HUES6 (cell line): ENCODE measurements at regions not wholly inside any gene's neighbourhood (a gene's known extent, or its start where the extent isn't known, plus 50 kb on each side); places are given as distances from the start of the nearest gene placed in this dataset.

Source experiments
- H3K27ac ChIP-seq: 2 replicates; pipeline ENCODE4 v1.7.0; 2013; ENCODE audit warnings: low read depth, mild to moderate bottlenecking, low read length, inconsistent platforms
- H3K27me3 ChIP-seq: 2 replicates; pipeline ENCODE4 v1.6.1; 2013; ENCODE audit warnings: low read length; ENCODE audit not compliant: control insufficient read depth, insufficient read depth
- H3K36me3 ChIP-seq: 2 replicates; pipeline ENCODE4 v1.6.1; 2013; ENCODE audit warnings: low read length; ENCODE audit not compliant: control insufficient read depth, insufficient read depth
- H3K4me1 ChIP-seq: 2 replicates; pipeline ENCODE4 v1.6.1; 2013; ENCODE audit warnings: low read length; ENCODE audit not compliant: control insufficient read depth, insufficient read depth
- H3K4me3 ChIP-seq: 2 replicates; pipeline ENCODE4 v1.5.1; 2013; ENCODE audit warnings: low read depth, low read length
- H3K9ac ChIP-seq: one replicate; pipeline ENCODE4 v1.6.1; 2013; ENCODE audit warnings: mild to moderate bottlenecking, low read length
- H3K9me3 ChIP-seq: 2 replicates; pipeline ENCODE4 v1.6.1; 2013; ENCODE audit warnings: low read depth, low read length; ENCODE audit not compliant: control insufficient read depth, insufficient read depth

DNA sequence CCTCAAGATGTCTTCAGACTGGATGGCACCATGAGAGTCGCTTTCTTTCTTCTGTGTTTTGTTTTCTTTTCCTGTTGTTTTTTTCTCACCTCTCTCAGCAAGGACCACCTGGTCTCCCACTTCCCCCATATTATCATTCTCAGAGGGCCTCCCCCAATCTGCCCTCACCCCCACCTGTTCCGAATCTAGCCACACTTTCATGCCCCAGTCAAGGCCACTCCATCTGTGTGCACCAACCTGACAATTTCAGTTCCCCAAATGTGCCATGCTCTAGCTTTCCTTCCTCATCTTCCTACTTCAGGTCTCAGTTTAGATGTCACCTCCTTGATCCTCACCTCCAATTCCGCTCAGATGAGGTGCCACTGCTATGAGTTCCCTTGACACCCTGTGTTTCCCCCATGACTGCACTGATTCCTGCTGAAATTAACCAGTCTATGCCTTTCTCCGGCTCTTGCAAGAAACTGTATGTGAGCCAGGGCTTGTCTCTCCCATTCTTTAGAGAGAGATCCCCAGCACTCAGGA lies 146.2 kb downstream of the PLPP3 start:
- no peaks in the 10 kb centered on the region for H3K36me3 ChIP-seq

GRCh38 chr1:56432166-56432971 lies 147.0 kb downstream of the PLPP3 start:
- Histone ChIP-seq H3K4me1 (peaks cover 49% of the 10 kb centered on the region), H3K27me3 (peaks cover 6% of the 10 kb centered on the region; the same call in 1 of the 2 replicates), H3K27ac (no peak overlapping the region), H3K9me3 (no peaks in the 10 kb centered on the region), H3K4me3 (no peak overlapping the region), H3K36me3 (no peaks in the 10 kb centered on the region), H3K9ac (no peak overlapping the region)

More for the DNA sequence above, 146.2 kb downstream of the PLPP3 start:
- H3K9me3 ChIP-seq: no peaks in the 10 kb centered on the region
- no peak overlapping the region for H3K27ac ChIP-seq
- peaks cover 6% of the 10 kb centered on the region; the same call in 1 of the 2 replicates for H3K27me3 ChIP-seq
- H3K9ac ChIP-seq: no peak overlapping the region
- H3K4me3 ChIP-seq: no peak overlapping the region
- H3K4me1 ChIP-seq: peaks cover 57% of the 10 kb centered on the region

DNA sequence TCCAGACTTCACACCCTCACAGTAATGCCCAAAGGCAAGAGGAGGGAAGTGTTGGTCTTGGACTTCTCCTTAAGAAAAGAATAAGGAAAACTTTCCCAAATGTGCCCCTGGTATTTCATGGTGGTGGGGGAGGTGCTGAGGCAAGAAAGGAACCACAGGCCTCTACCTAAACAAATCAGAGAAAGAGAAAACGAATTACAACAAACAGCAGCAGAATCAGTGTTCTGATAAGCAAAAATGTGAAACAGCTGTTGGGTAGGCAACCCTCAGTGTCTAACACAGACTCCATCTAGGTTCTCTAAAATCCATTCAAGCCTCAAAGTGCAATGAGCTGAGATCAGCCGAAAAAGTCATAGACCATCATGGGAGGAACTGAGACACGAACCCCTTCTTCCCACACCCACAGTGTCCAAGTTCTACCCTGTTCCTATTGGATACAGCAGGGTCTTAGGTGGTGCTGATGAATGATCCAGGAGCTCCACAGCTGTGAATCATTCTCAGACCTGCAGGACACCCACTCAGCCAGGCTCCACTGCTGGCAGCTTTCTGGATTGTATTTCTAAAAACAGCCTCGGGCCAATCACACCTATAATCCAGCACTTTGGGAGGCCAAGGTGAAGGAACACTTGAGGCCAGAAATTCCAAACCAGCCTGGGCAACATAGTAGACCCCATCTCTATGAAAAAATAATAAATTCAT lies 149.1 kb downstream of the PLPP3 start:
- no peaks in the 10 kb centered on the region for H3K9me3 ChIP-seq
- H3K4me1 ChIP-seq: peaks cover 29% of the 10 kb centered on the region
- H3K27me3 ChIP-seq: peaks cover 6% of the 10 kb centered on the region; the same call in 1 of the 2 replicates
- H3K27ac ChIP-seq: no peak overlapping the region
- no peak overlapping the region for H3K4me3 ChIP-seq
- no peak overlapping the region for H3K9ac ChIP-seq
- no peaks in the 10 kb centered on the region for H3K36me3 ChIP-seq

- H3K4me1 ChIP-seq: peaks cover 26% of the 10 kb centered on the region
- H3K27ac ChIP-seq: no peak overlapping the region
- H3K9ac ChIP-seq: no peak overlapping the region
- no peak overlapping the region for H3K4me3 ChIP-seq
- H3K9me3 ChIP-seq: no peaks in the 10 kb centered on the region
- no peaks in the 10 kb centered on the region for H3K27me3 ChIP-seq
- no peaks in the 10 kb centered on the region for H3K36me3 ChIP-seq
These were observed 150.1 kb downstream of the PLPP3 start for GRCh38 chr1:56429288-56429687.

DNA sequence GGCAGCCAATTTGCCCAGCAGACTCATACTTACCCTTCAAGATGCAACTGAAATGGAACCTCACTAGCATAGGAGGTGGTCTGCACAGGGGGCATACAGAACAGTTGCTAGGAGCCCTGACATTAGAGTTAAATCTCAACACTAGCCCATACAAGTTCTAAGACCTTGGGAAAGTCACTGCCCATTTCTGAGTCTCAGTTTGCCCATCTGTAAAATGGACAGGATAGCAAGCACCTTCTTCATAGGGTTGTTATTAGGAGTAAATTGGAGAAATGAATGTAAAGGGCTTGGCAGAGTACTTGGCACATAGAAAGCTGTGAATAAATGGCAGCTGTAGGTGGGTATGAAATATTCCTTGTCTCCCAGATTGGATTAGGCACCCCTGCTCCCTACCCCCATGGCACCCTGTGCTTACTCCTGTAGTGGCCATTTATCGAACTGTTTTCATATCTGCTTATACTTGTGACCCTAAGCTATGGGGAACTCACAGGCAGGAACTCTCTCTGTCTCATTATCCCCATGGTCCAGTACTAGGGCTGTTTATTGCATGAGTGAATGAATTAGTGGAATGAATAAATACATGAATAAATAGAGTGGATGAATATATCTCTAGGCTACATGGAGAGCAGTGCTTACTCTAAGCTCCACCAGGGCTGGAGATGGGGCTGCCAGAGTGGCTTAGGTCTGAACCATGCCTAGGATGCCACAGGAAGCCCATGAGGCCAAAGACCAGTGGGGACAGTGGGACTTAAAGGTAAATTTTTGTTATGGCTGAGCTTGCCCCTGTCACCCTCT lies 152.6 kb downstream of the PLPP3 start:
- Histone ChIP-seq H3K27me3 (no peaks in the 10 kb centered on the region), H3K36me3 (no peaks in the 10 kb centered on the region), H3K9ac (no peak overlapping the region), H3K27ac (no peak overlapping the region), H3K4me1 (peaks cover 10% of the 10 kb centered on the region; the same call in 1 of the 2 replicates), H3K9me3 (no peaks in the 10 kb centered on the region), H3K4me3 (no peak overlapping the region)

DNA sequence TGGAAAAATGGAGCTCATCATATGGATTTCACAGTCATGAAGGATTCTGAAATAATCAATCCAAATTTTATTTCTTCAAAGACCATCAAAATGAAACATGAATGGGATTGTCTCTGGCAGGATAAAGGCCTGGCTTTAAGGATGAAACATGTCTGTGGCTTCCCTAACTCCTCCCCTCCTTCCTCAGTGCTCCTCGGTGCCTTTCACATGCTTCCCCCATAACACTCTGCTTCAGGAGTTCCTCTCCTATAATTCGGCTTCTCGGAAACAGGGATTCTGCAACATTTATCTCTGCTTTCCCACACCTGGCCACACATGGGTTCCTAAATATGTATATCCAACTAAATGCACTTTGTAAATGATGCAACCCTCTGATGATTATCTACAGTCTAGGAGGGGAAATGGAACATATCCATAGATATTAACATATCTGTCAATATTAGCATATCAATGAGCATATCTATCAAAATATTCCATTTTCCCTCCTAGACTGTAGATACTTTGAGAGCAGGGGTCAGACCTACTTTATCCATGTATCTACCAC lies 153.8 kb downstream of the PLPP3 start:
- Histone ChIP-seq H3K9me3 (no peaks in the 10 kb centered on the region), H3K27ac (no peak overlapping the region), H3K27me3 (no peaks in the 10 kb centered on the region), H3K4me3 (no peak overlapping the region), H3K36me3 (no peaks in the 10 kb centered on the region), H3K4me1 (peaks cover 7% of the 10 kb centered on the region; the same call in 1 of the 2 replicates), H3K9ac (no peak overlapping the region)

DNA sequence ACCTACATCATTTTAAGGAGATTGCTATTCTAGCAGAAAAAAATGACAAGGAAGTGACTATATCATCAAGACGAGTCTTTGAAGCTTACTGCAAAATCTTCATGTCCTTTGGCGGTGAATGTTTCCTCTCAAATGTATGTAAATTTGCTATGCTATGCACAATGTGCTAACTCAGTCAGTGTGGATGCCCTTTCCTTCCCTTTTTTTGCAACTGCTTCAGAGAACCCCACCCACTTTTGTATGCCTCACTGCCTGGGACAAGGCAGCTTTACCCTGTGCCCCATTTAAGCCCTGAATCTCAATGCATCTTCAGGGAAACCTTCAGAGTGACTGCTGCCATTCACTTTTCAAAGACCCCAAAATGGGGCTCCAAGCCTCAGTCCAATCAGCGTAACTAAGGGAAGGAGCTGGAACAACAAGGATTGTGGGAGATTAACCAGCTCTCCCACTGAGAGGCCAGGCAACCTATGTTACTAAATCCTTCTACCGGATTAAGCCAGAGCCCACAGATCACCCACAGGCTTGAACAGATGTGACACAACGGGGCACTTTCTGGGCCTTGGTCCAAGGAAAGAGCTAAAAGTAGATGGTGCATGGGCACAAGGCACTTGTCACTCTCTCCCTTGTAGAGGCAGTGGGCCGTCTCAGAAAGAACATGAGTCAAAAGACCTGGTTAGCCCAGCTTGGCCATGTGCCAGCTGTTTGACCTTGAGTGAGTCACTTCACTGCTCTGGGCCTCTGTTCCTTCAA lies 154.4 kb downstream of the PLPP3 start:
- H3K36me3 ChIP-seq: no peaks in the 10 kb centered on the region
- no peaks in the 10 kb centered on the region for H3K27me3 ChIP-seq
- no peak overlapping the region for H3K4me3 ChIP-seq
- H3K9me3 ChIP-seq: no peaks in the 10 kb centered on the region
- no peak overlapping the region for H3K9ac ChIP-seq
- H3K4me1 ChIP-seq: peaks cover under 1% of the 10 kb centered on the region; the same call in 1 of the 2 replicates
- no peak overlapping the region for H3K27ac ChIP-seq

DNA sequence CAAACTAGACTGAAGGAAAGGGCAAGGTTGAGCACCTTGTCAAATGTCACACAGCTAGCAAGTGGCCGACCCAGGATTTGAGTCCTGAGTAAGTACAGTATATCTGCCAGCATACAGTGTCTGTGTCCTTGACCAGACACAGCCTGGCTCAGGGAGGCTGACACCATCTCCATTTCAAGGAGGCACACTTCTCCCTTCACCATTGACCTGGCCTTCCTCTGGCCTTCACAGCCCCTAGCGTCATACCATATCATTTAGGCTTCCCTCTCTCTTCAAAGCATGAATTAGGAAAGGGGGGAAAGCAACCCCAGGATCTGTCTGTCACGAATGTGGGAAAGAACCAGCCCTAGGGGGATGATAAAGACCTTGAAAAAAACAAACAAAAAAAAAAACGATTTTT lies 155.6 kb downstream of the PLPP3 start:
- H3K27me3 ChIP-seq: no peaks in the 10 kb centered on the region
- H3K36me3 ChIP-seq: no peaks in the 10 kb centered on the region
- H3K27ac ChIP-seq: no peak overlapping the region
- H3K9me3 ChIP-seq: no peaks in the 10 kb centered on the region
- H3K4me3 ChIP-seq: no peak overlapping the region
- H3K4me1 ChIP-seq: no peaks in the 10 kb centered on the region
- no peak overlapping the region for H3K9ac ChIP-seq

DNA sequence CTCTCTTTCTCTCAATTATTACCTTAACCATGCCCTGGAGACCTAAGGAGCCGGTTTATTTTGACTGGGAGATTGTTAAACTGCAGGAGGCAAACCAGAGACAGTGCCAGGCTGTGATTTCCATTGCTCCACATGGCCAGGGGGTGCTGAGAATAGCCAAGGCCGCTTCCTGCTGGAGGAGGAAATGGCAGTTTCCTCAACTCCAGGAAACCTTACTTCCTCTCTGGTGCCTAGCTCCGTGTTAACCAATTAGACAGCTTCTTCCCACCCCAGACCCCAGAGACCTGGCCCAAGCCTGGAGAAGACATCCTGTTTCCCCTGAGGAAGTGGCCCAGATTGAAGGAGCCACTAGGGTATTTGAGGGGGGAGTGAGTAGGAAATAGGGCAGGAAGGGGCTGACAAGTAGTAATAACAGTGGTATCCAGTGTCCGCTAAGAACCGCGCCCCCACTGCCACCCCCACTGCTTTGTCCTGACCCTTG lies 161.2 kb downstream of the PLPP3 start:
- peaks cover 10% of the 10 kb centered on the region; the same call in 1 of the 2 replicates for H3K4me1 ChIP-seq
- no peak overlapping the region for H3K9ac ChIP-seq
- no peaks in the 10 kb centered on the region for H3K9me3 ChIP-seq
- no peak overlapping the region for H3K27ac ChIP-seq
- no peaks in the 10 kb centered on the region for H3K27me3 ChIP-seq
- no peak overlapping the region for H3K4me3 ChIP-seq
- no peaks in the 10 kb centered on the region for H3K36me3 ChIP-seq

DNA sequence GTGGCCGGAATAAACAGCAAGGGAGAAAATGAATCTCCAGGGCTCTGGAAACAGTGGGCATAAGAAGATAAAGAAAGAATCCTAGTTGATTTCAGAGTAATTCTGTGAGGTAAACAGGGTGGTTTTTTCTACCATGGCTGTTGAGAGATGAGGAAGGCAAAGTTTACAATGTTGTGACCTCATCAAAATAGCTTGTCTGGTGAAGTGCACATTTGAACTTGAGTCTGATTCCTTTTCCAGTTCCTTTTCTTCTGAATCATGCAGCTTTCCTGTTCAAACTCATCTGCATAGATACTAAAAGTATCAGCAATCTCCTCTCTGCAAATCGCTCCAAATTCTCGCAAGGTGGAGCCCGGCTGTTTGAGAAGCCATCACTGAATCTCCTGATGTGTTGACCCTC lies 161.7 kb downstream of the PLPP3 start:
- Histone ChIP-seq H3K9me3 (no peaks in the 10 kb centered on the region), H3K4me3 (no peak overlapping the region), H3K9ac (no peak overlapping the region), H3K27ac (no peak overlapping the region), H3K36me3 (no peaks in the 10 kb centered on the region), H3K4me1 (peaks cover 10% of the 10 kb centered on the region; the same call in 1 of the 2 replicates), H3K27me3 (no peaks in the 10 kb centered on the region)
